HCEC 1CT (cell line): ENCODE measurements at regions not wholly inside any gene's neighbourhood (a gene's known extent, or its start where the extent isn't known, plus 50 kb on each side); places are given as distances from the start of the nearest gene placed in this dataset.

ENCODE experiments used
- DNase-seq: peaks from one replicate; pipeline ENCODE4 v3.0.0-alpha.2; 2017

GRCh38 chr10:44435196-44435595 lies 50.3 kb upstream of the CXCL12 start:
- DNase-seq, result no peak

- no peak for DNase-seq
Measured at GRCh38 chr10:44436240-44436639, 51.3 kb upstream of the CXCL12 start.

GRCh38 chr10:44437840-44438511 lies 53.1 kb upstream of the CXCL12 start:
- DNase-seq, result no peak

GRCh38 chr10:44439239-44439957 lies 54.5 kb upstream of the CXCL12 start:
- no peak for DNase-seq

GRCh38 chr10:44439958-44440244 lies 55.0 kb upstream of the CXCL12 start:
- no peak for DNase-seq

GRCh38 chr10:44457259-44457658 lies 72.4 kb upstream of the CXCL12 start:
- DNase-seq, result no peak

- DNase-seq, result no peak
Measured at GRCh38 chr10:44458671-44459413, 73.9 kb upstream of the CXCL12 start.

- DNase-seq, result no peak
Measured at GRCh38 chr10:44459671-44460070, 74.8 kb upstream of the CXCL12 start.

- no peak for DNase-seq
Measured at GRCh38 chr10:44460416-44460815, 75.5 kb upstream of the CXCL12 start.

GRCh38 chr10:44462338-44462914 lies 77.5 kb upstream of the CXCL12 start:
- no peak for DNase-seq

GRCh38 chr10:44463511-44464121 lies 78.7 kb upstream of the CXCL12 start:
- no peak for DNase-seq

GRCh38 chr10:44464503-44464902 lies 79.6 kb upstream of the CXCL12 start:
- no peak for DNase-seq

- no peak for DNase-seq
Measured at GRCh38 chr10:44465401-44466115, 80.7 kb upstream of the CXCL12 start.

- DNase-seq, result no peak
Measured at GRCh38 chr10:44466236-44466635, 81.3 kb upstream of the CXCL12 start.

GRCh38 chr10:44467090-44467489 lies 82.2 kb upstream of the CXCL12 start:
- no peak for DNase-seq

GRCh38 chr10:44467900-44468299 lies 83.0 kb upstream of the CXCL12 start:
- no peak for DNase-seq

- DNase-seq, result no peak
Measured at GRCh38 chr10:44468525-44468924, 83.6 kb upstream of the CXCL12 start.

- no peak for DNase-seq
Measured at GRCh38 chr10:44468965-44469364, 84.1 kb upstream of the CXCL12 start.

- no peak for DNase-seq
Measured at GRCh38 chr10:44470784-44471183, 85.9 kb upstream of the CXCL12 start.

- DNase-seq, result no peak
Measured at GRCh38 chr10:44471410-44471809, 86.5 kb upstream of the CXCL12 start.

- DNase-seq, result no peak
Measured at GRCh38 chr10:44473146-44473545, 88.2 kb upstream of the CXCL12 start.

- DNase-seq, result no peak
Measured at GRCh38 chr10:44476409-44477045, 91.6 kb upstream of the CXCL12 start.
